Mammary epithelial cell (primary cell): ENCODE measurements at regions not wholly inside any gene's neighbourhood (a gene's known extent, or its start where the extent isn't known, plus 50 kb on each side); places are given as distances from the start of the nearest gene placed in this dataset.

Source experiments
- CTCF ChIP-seq, 2 donors: IDR thresholded peaks in 1 of 2; conservative IDR thresholded peaks in 1 of 2; 2 replicates each; pipeline ENCODE4 v1.5.1; 2011 to 2012; ENCODE audit warnings: inconsistent platforms in 2 of 2, low read length in 2 of 2, mild to moderate bottlenecking in 2 of 2, control low read depth in 1 of 2, low read depth in 1 of 2; ENCODE audit not compliant: insufficient read depth in 1 of 2; ENCODE audit errors: extremely low read depth in 1 of 2
- EZH2 ChIP-seq: IDR thresholded peaks from 2 replicates; pipeline ENCODE4 v1.6.1; 2012; ENCODE audit warnings: low read length, inconsistent platforms, borderline replicate concordance

GRCh38 chr9:630817-631216, 210.7 kb upstream of the DMRT1 start:
- TF ChIP-seq CTCF (conservative IDR thresholded peaks at IDR 0.05 in 1 of 2, IDR thresholded peaks at IDR 0.05 in 1 of 2; ENCODE audit: extremely low read depth in 1 of 2, insufficient read depth in 1 of 2, low read depth in 1 of 2, low read length in 2 of 2) (no peak), EZH2 (no peak)
